NCI-H69 (cell line): ENCODE measurements at regions not wholly inside any gene's neighbourhood (a gene's known extent, or its start where the extent isn't known, plus 50 kb on each side); places are given as distances from the start of the nearest gene placed in this dataset.
"Not testable (repeated sequence)": the region's sequence is repeated elsewhere in the genome, so short reads cannot be mapped to it uniquely, and the experiment has no call there.

Experiments
- DNase-seq: peaks from one replicate; lab custom pipeline; 2025; lab: John Stamatoyannopoulos, UW

DNA sequence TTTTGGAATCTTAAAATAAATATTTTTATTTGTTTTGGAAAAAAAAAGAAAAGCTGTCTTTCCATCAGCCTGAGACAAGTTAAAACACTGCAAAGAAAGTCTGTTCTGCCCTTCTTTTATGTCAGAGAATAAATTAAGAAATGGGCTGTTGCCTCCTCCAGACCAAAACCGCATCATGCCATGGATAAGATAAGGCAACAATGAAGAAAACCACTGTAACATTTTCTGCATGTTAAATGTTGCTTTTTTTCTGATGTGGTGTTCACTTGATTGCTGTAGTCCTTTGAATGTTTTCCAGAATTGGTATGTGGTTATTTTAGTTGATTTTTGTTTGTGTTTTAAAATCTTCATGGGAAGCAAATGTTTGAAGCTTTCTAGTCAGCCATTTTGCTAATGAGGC is 319.2 kb upstream of the CNTN5 start:
- DNase-seq: no peak

DNA sequence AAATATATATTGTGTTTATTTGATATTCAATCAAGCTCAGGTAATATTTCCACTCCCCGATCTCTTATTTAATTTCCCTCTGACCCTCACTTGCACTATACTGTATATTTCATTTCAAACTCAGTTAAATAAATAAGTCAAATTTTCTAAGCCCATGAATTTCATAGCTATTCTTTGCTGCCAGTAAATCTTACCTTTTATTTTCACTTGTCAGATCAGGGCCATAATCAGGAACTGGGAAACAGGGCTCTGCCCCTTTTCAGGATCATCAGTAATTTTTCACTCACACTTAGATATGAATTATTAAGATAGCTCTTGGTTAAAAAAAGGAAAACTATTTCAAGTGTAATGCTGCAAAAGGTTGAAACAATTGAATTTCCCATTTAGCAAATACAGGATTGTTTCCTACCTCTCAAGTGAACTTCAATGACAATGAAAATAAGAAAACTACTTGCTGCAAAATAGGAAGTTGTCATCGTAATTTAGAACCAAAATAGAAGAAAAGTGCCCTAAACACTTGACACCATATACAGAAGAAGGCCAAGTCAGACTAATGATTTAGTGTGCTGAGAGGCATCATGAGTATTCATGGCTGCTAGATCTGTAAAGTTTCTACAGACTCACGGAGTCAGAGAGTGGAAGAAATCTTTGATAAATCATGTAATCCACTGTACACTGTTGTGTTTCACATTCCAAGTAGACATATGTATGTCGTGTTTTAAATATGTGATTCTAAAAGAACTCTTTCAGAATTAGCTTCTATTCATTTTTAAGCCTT is 316.8 kb upstream of the CNTN5 start:
- no peak for DNase-seq

DNA sequence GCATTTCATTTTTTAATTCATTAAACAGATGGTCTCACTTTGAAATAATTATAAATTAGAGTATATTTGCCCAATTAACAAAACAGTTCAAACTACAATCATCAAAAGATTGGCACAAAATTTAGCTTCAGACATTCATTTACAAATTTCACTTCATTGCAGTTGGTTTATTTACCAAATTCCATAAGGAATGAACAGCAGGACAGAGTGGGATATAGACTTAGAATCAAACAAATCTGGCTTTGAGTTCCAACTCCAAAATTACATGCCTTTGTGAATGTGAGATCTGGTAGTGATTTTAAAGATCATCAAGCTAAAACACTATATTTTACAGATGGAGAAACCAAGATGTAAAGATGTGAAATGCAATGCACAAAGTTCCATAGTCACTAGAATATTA is 310.7 kb upstream of the CNTN5 start:
- no peak for DNase-seq

DNA sequence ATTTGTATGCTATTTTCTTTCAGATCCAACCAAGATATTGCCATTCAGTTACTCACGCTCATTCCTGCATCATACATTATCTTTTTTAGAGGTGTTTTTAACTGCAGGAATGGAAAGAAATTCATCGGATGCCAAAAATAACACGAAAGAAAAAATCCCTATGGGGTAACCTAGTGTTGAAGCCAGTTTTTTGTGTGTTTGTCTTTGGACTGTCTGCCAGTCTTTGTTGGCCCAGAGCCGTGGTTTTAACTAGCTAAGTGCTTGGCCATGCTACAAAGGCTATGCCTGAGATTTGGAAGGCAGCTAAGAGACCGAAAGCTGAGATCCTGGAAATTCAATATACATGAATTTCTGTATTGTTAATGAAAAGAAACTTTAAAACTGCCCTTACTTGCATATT is 309.8 kb upstream of the CNTN5 start:
- peak; percentile 7 for DNase-seq

DNA sequence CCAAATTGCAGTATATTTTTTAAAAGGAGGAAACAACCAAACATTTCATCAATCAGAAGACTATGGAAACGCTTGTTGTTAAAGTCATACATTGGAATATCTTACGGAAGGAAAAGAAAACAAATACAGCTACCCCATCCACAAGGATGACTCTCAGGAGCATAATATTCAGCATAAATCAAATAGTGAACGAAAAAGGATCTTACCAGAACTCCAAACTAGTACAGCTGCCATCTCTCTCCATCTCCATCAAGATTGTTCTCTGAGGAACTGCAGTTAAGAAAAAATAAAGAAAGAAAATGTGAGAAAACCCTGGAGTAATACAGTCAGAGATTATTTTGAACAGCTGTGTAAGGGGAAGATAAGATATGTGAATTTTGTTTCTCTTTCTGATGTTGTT is 299.8 kb upstream of the CNTN5 start:
- no peak for DNase-seq

DNA sequence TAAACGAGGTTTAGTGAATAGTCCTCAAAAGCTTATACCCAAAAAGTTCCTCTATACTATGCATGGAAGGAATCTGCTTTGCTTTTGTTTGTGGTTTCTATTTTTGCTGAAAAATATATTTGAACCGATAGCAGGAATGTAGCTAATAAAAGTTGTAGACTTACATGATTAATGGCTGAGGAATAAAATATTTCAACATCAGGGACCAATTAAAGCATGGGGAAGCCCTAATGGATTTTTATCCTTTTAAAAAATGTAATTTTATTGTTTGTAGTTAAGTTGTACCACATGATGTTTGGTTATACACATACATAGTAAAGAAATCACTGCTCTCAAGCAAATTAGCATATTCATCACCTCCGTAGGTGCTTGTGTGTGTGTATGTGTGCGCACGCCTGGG is 295.3 kb upstream of the CNTN5 start:
- DNase-seq: no peak

DNA sequence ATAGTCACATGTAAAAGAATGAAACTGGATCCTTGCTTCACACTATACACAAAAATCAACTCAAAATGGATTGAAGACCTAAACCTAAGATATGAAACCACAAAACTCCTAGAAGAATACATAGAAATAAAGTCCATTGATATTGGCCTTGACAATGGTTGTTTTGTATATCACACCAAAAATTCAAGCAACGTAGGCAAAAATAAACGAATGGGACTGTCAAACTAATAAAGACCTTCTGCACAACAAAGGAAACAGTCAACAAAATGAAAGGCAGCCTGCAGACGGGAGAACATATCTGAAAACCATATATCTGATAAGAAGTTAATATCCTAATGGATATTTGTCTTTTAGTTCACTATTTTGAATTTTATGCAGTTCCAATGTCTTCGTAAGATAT is 292.3 kb upstream of the CNTN5 start:
- no peak for DNase-seq

DNA sequence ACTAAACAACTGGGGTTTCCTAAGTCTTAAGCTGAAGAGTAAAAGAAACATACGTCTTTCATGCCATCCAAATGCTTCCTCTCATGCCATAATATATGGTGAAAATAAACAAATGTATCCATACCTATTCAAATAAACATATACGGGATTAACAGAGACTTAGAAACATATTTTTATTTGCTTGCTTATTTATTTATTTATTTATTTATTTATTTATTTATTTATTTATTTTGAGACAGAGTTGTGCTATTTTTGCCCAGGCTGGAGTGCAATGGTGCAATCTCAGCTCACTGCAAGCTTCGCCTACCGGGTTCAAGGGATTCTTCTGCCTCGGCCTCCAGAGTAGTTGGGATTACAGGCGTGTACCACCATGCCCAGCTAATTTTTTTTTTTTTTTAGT is 291.6 kb upstream of the CNTN5 start:
- DNase-seq: no peak

DNA sequence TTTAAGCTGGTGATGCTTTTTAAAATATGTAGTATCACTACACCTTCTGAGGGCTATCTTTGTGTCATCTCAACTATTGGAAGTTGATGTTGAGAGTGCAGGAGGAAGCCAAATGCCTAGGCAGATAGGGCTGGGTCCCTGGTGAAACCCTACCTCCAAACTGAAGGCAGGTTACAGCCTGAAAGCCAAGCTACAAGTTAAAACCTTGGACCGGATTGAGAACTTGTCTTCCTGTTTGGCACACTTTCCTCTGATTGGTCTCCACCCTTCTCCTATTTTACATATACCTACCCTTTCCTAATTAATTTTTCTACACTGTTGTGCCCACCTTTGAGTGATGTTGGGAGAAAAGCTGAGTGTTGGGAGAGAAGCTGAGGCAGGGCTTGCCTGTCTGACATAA is 287.8 kb upstream of the CNTN5 start:
- no peak for DNase-seq

DNA sequence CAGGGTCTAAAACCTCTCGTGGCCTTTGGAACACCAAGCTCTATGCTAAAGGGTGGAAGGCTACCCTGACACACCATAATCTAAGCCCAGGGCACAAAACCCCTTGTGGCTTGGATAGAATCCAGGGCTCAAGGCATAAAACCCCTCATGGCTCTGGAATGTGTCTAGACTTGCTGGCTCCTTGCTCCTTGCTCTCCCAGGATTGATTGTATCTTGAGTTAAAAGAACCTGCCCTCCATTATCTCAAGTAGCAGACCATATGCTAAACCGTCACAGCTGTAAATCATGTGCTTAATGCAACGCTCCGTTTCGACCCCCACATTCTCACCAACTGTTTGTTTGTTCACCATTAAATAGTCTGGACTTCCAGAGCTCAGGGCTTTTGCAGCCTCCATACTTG is 287.4 kb upstream of the CNTN5 start:
- peak; percentile 75 for DNase-seq

DNA sequence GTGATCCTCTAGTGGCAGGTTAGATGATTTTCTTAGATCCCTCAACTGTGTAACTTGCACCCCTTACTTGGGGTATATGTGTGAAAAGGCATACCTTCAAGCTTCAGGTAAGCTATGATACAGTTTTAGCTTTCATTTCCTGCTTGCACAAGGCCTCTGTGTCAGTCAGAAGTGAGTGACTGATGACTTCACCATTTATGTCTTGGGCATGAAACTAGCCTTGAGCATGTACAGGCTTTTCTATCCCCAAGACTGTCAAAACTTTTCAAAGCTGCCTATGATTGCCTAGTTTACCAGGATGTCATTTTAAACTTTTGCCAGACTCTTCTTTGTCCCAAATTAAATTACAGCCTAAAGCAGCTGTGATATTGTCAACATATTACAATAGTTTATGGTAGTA is 286.1 kb upstream of the CNTN5 start:
- DNase-seq: peak; percentile 11

DNA sequence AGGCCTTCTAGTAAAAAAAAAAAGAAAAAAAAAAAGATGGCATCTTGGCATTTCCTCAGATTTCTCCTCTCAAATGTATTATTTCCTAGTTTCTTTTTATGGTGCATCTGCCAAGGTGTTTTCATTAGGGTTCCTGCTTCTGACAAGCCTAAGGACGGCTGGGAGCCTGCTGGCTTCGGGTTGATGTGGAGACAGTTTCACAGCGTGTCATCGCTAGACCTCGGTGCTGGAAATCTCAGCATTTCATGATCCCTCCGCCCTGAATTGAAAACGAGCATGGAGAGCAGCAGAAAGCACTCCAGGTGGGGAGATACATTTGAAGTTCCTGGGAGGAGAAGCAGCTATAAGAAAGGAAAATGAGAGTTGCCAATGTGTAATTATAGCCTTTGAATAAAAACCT is 283.9 kb upstream of the CNTN5 start:
- DNase-seq: peak; percentile 86

DNA sequence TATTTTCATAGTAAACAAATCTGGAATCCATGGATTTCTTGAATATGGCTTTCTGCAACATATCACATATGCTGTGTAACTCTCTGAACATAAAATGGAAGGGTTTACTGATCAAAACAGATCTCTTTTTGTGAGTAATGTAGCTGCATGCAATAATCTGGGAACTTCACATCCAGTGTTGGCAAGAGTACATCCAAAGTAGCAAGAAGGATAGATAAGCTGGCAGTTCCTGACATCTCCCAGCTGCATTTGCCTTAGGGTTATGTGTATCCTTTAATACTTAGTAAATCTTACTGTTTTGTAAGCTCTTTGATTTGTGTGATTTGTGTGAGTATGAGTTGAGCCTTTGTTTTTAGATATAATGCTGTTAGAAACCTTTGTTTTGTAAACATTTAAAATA is 280.4 kb upstream of the CNTN5 start:
- DNase-seq: peak; percentile 13

DNA sequence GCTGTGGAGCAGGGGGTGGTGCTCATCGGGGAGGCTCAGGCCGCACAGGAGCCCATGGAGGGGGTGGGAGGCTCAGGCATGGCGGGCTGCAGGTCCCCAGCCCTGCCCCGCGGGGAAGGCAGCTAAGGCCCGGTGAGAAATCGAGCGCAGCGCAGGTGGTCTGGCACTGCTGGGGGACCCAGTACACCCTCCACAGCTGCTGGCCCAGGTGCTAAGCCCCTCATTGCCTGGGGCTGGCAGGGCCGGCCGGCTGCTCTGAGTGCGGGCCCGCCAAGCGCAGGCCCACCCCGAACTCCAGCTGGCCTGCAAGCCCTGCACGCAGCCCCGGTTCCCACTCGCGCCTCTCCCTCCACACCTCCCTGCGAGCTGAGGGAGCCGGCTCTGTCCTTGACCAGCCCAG is 257.3 kb upstream of the CNTN5 start:
- DNase-seq: not testable (repeated sequence)

DNA sequence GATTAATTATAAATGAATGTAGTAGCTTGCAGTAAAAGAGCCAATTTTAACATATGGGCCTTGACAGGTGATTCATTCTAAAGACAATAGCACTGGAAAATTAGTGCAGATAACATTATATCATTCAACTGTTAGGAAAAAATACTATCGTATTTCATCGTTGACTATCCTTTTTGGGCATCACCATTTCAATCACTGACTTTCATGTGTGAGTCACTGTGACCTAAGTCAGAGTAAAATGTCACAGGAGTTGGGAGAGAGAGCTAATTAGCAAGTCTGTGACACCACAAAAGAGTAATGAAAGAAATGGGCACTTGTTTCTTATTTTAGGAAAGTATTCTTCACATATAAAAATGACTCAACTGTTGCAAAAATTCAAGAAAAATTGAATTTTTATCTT is 253.8 kb upstream of the CNTN5 start:
- DNase-seq: peak; percentile 44

DNA sequence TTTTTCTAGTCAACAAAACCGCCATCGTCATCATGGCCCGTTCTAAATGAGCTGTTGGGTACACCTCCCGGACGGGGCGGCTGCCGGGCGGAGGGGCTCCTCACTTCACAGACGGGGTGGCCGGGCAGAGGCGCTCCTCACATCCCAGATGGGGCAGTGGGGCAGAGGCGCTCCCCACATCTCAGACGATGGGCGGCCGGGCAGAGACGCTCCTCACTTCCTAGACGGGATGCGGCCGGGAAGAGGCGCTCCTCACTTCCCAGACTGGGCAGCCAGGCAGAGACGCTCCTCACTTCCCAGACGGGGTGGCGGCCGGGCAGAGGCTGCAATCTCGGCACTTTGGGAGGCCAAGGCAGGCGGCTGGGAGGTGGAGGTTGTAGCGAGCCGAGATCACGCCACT is 250.7 kb upstream of the CNTN5 start:
- DNase-seq: not testable (repeated sequence)

DNA sequence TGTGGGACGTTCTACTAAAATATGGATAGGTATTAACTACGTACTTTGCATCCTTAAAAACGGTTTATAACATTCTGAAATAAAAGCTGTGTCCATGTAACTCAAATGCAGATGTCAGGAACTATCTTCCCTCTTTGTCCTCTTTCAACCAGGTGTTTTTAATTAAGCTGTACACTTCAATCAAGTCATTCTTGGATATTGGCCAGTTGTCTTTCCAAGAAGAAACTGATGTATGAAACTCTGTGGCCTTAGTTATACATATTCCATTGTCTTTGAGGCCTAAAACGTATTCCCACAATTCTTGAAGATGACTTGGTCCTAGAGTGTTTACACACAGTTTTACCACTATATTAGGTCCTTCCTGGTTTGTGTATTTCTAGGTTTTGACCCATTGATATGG is 249.0 kb upstream of the CNTN5 start:
- peak; percentile 68 for DNase-seq

DNA sequence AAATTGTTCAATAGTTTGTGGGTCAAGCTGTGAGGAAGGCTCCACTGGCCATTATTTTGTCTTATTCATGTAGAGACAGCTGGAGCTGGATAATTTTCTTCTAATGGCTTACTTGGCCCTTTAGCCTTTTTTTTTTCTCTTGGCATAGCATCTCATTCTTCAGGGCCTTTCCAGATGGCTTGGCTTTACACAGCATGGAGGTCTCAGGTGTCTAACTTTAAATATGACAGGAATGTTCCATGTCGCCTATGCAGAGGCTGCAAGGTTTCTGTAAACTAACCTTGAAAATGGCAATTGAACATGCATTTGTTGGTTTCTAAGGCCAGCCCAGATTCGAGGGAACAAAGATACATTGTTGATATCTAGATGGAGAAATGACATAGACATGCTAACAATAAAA is 247.9 kb upstream of the CNTN5 start:
- peak; percentile 97 for DNase-seq

DNA sequence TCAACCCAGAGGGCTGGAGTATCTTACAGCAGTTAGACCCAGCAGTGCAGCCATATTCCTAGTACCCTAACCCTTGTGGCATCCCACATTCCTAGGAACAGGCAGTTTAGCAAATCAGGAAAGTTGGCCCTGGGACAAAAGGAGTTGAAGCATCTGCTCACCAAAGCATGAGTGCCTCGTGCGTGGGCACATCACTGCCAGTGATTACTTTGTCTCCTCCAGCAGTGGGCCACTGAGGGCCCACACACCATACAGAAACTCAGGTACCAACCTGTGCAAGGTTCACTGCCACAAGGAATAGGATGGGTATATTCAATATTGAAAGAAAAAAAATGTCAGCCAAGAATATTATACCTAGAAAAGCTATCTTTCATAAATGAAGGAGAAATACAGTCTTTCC is 227.5 kb upstream of the CNTN5 start:
- no peak for DNase-seq

DNA sequence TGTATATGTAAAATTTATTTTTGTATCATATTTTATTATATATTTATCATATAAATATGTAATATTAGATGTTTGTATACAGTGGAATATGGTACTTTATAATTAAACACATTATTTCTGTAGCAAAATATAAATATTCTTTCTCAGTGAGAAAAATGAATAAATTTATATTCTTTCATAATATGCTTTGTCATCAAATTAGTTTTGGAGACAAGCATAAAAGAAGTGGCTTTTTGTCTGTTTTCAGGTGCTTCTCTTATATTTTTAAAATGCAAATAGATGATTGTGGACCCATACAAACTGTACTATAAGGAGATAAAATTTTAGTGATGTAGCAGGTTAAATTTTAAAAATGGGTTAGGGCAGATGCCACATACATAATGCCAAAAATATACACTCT is 222.4 kb upstream of the CNTN5 start:
- DNase-seq: no peak

DNA sequence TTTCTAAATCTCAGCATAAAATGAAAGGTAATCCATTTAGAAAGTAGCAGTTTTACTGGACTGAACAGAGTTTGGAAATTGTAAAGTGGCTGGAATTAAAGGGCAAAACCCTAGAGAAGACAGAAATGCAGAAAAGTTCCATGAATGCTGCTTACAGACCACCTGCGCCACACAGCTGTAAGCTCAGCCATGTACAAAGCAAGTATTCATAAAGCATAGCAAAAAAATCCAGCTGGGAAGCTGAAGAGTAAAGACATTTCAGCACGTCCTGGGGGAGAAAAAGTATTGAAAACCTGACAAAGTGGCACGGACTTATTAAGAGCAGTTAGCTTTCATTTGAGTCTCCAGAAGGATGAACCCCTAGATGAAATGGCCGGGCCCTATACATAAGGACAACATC is 220.1 kb upstream of the CNTN5 start:
- DNase-seq: no peak

DNA sequence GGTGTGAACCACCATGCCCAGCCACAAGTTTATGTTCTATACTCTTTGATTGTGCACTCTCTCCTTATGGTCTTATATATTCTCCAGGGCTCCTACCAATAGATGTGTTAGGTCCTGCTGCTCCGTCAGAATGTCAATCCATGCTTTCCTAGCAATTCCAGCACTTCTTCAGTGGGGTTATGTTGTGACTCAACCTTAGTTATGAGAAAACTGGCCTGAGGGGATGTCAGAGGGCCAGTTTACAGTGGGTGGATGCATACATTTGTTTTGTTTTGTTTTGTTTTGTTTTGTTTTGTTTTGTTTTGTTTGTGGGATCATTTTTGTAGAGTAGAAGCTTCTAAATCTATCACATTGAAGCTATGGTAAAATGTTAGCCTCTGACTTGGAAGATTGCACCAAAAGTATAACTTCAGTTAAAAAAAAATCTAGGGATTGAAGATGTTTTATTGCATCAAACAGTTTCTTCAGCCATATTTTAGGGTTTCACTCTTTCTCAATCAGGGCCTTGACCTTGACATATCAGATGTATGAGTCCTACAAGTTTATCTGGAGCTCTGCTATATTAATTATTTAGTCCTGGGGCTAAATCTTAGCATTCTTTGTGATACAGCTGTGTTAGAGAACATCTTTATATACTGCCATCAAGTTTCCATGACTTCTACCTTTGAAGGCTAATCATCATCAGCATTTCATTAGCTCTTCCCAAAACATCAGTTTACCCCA is 191.6 kb upstream of the CNTN5 start:
- DNase-seq: no peak

DNA sequence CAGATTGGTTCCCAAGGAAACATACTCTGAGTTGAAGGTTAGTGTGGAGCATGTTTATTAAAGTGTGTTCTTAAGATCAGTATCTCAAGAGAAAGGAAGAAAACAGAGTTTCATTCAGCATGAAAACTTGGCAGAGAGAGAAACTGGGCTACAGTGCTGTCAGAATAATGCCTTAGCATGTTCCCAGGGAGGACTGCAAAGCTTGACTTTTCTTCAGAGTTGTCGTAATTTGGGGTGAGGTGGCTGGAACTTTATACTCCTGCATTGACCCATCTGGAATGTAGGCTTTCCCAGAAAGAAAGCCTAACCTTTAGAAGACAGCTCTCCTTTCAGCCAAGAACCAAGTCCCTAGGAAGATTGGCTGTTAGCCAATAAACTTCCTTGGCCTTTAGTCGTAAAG is 190.8 kb upstream of the CNTN5 start:
- DNase-seq: no peak

DNA sequence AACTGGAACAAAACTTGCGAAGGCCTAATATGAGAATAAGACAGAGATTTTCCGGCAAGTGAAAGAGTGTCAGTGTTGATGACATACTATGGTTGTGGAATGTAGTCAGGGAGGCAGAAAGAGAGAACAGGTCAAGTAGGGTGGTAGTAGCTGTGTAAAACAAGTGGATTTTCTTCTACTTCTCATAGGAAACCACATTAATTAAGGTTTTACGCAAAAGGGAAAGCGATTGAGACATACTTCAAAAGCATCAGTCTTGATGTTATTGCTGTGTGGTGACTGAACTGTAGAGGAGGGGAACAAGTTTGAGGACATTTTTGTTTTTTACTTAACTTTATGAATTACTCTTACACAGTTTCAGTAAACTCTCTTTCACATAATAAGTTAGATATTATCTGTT is 186.0 kb upstream of the CNTN5 start:
- no peak for DNase-seq
